ENCODE measurements at regions not wholly inside any gene's neighbourhood (a gene's known extent, or its start where the extent isn't known, plus 50 kb on each side); places are given as distances from the start of the nearest gene placed in this dataset.
"Not testable (repeated sequence)": the region's sequence is repeated elsewhere in the genome, so short reads cannot be mapped to it uniquely, and the experiment has no call there.

DNA sequence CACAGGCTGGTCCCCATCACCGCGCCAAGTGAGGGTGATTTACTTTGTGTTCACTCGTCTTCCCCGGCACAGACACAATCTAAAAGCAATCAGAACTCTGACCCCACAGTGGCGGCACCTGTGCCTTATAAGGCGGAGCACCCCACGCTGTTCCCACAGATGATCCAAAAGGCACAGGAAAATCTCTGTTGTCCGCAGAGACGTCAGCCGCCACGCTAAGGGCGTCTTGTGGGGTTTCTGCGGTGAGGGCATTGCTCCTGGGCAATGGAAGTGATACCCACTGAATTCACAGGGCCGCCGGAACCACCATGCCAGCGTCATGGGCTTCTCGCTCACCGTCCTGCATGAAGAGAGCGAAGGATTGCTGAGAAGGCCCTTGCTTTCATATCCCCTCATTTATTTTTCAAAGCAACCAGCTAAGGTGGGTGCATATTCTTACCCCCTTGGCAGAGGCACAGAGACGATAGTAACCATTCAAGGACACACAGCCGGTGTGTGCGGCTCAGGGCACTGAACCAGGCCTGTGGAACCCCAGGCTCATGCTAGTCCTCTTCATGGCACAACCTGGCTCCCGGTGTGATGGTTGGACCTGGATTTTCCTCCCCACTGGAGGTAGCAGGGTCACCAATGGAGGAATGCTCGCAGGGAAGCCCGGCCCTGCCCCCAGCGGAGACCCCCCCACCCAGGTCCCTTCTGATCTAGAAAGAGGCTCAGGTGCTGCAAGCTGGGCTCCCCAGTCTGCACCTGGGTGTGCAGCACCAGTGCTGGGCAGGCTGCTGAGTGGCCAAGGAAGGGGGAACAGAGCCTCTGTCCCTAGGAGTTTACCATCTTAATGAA, 279.0 kb downstream of the TCERG1L start:
- no peak for DNase-seq

DNA sequence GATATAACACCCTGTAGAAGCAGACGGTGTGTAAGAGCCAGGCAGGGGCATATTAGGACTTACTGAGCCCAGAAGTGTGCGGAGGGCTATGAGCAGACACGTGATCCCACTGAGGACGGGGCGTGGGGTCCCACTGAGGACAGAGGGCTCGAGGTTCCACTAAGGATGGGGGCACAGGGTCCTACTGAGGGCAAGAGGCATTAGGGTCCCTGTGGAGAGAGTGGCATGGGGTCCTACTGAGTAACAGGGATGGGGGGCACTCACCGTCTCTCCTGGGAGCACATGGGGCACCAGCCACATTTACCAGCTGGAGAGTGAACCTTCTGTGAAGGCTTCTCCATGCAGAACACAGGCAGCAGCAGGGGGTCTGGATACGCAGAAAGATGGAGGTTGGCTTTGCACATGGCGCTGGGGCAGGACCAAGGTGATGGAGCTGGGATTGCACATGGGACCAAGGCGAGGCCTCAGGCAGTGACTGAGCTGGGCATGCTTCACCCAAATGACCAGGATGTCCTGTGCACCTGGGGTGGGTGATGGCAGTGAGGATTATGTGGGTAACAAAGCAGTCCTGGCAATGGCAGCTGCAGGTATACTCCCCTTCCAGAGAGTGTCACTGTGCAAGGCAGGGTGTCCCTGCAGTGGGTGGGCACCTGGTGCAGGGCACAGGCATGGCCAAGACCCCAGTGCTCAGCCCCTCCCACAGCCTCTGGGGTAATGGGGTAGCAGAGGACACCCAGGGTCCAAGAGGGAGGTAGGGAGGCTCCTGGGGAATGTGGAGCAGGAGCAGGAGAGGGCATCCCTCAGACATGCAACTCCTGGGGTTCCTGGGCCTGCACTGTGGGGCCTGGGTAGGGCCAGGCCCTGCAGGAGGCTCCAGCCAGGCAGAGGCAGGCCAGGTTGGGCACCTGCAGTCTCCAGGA, 278.1 kb downstream of the TCERG1L start:
- DNase-seq, result no peak

DNA sequence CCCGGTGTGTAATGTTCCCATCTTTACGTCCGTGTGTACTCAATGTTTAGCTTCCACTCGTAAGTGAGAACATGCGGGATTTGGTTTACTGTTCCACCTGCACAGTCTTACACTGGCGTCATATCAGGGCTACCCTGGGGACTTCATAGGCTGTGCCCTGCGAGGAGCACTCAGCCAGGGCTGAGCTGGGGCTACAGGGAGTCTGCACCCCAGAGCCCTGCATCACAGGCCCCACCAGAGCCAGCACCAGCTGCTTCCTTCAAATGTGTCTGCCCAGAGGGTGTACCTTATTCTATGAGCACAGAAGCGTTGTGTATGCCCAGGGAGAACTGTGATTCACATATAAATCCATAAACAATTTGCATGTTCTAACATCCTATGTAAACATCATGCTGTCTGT, 277.1 kb downstream of the TCERG1L start:
- no peak for DNase-seq

DNA sequence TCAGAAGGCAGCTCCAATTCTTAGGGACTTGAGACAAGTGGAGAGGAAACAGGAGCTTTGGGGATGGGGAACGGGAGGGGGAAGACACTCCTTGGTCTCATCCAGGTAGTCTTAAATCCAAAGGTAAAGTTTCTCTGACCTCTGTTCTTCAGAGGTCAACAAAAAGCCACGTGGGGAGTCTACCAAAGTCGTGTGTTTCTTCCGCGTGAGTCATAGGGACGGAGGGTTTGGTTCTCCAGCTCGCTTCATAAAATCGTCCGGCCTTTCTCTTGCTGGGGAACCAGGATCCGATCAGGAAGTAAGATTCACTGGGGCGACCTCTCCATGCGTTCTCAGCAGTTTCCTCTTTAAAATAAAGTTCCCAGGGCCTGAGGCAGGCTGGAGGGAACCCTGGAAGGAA, 275.7 kb downstream of the TCERG1L start:
- DNase-seq, result no peak

DNA sequence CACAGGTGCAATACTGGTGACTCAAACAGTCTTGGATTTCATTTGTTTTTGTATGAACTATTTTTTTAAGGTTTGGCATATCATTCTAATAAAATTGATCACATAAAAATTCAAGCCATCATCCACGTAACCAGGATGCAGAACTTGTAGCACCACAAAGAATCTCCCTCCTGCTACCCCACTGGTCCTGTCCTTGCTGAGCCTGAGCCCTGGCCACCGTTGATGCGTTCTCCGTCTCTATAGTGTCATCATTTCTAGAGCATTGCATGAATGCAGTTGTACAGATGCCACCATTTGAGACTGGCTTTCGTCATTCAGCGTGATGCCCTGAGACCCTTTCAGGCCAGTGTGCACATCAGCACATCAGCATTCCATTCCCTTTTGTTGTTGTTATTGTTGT, 273.5 kb downstream of the TCERG1L start:
- no peak for DNase-seq

GRCh38 chr10:131041031-131041430, 270.5 kb downstream of the TCERG1L start:
- no peak for DNase-seq

GRCh38 chr10:131041441-131041840, 270.1 kb downstream of the TCERG1L start:
- DNase-seq, result no peak

GRCh38 chr10:131042015-131042414, 269.5 kb downstream of the TCERG1L start:
- DNase-seq, result not testable (repeated sequence)

All from suppressor macrophage (primary cell).